NCI-H1436 (cell line): ENCODE measurements at regions not wholly inside any gene's neighbourhood (a gene's known extent, or its start where the extent isn't known, plus 50 kb on each side); places are given as distances from the start of the nearest gene placed in this dataset.

Experiments
- DNase-seq: peaks from one replicate; lab custom pipeline; 2025; lab: John Stamatoyannopoulos, UW

DNA sequence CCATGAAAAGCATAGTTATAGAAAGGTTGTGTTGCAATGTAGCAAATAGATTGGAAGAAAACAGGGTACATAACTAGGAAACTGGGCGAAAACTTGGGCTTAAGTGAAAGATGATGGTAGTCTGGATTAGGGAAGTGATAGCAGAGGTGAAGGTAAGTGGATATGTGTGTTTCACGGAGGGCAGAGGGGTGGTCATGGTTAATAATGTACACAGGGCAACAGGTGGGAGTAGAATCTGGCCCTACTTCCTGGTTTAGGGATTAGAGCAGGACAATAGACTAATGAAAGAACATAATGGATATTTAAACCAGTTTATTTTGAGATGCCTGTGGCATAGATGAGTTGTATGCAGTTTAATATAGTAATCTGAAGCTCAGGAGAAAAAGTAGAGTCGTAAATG, 257.3 kb upstream of the SPRY2 start:
- DNase-seq = no peak

- DNase-seq = no peak
These were observed 251.2 kb upstream of the SPRY2 start for GRCh38 chr13:80591976-80592740.

GRCh38 chr13:80590551-80590950, 249.6 kb upstream of the SPRY2 start:
- no peak for DNase-seq

DNA sequence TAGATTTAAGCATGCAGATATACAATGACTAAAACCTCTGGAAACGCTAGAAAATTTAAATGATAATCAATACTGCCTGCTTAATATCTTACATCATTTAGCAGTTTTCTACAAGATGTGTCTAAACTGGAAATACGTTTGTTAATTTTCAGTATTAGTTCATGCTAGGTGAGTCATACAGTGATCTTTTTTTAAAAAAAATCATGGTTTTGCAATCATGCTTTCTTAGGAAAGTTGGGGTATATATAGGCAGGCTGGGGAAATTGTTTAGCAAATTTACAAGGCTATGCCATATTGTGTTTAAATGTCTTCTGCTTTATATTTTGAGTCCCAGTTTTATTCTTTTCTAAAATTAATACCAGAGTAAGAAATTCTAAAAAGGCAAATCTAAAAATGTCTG, 245.4 kb upstream of the SPRY2 start:
- no peak for DNase-seq

GRCh38 chr13:80585531-80585930, 244.6 kb upstream of the SPRY2 start:
- DNase-seq = no peak

DNA sequence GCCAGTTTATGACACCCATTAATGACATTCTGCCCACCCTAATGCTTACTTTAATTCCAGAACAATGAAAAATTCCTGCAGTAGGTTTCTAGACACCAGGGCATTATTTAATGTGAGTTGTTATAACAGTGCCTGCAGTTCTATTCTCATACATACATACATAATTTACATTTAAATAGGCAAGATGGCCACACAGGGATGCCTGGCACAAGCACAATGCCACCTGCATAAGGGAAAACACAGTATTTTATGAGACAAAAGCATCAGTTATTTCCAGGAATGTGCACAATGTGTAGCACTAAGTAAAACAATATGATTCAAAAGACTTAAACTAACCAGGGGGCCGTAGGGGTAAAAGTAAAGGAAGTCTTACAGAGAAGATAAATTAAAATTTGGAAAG, 243.9 kb upstream of the SPRY2 start:
- DNase-seq = no peak

DNA sequence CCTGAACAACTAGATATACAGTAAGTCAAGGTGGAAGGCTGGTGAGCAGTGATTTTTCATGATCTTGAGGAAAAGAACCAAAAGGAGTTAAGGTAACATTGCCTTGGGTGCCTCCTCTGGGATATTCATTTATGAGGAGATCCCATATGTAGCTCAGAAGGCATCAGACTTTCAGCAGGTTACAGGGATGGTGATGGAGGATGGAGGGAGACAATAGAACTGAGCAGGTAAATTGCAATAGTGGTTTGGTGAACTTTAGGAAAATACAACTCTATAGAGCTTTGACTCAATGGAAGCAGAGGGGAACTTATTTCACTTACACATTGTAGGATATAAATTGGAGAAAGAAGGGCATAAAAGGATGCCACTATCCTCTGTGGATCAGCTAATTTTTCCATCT, 243.4 kb upstream of the SPRY2 start:
- DNase-seq = no peak

DNA sequence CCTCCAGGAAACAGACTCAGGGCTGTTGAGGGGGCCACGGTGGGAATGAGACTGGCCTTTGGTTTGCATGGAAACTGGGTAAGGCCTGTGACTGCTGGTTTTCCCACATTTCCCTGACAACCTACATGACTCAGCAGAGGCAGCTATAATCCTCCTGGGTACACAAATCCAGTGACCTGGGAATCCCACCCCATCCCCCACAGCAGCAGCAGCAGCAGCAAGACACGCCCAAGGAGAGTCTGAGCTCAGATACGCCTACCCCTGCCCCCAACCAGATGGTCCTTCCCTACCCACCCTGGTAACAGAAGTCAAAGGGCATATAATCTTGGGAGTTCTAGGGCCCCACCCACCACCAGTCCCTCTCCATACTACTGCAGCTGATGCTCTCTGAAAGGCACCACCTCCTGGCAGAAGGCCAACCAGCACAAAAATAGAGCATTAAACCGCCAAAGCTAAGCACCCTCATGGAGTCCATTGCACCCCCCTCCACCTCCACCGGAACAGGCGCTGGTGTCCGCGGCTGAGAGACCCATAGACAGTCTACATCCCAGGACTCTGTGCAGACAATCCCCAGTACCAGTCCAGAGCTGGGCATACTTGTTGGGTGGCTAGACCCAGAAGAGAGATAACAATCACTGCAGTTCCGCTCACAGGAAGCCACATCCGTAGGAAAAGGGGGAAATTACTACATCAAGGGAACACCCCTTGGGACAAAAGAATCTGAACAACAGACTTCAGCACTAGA, 237.2 kb upstream of the SPRY2 start:
- no peak for DNase-seq

DNA sequence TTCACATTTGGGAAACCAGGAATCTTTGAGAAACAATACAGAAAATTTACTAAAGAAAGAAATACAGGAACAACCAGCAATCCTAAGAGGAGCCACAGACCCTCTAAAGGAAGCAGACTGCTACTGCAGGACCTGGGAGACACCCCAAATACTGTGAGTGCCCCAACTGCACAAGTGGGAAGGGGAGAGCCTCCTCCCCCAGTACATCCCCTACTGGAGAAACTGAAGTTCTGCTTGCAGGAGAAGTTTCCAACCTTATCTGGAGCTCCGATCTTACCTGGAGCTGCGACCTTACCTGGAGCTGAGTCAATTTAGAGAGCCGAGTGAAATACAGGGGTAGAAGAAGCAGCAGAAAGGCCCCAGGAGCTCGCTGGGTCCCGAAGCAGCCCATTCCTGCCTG, 236.4 kb upstream of the SPRY2 start:
- no peak for DNase-seq

DNA sequence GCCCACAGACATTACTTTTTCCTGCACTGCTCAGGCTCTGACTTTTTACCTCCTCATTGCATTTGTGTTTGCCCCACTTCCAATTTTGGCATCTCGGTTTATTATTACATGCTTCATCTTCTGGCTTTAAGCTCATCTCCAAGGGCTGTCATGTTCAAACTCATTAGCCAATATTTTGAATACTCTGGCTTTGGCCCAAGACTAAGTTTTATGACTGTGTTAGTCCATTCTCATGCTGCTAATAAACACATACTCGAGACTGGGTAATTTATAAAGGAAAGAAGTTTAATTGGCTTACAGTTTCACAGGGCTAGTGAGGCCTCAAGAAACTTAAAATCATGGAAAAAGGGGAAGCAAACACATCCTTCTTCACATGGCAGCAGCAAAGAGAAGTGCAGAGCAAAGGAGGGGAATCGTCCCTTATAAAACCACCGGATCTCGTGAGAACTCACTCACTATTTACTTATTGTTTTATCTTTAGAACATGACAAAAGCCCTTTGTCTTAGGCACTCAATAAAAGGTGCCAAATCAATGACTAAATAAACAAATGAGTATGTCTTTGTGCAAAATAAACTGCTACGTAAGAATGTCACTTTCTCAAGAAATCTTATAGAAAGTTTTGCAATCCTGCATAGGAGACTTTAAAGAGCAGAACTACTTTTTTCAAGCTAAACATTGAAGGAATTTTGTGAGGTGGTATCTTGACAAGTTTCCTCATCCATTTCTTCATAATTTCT, 233.4 kb upstream of the SPRY2 start:
- DNase-seq = no peak

DNA sequence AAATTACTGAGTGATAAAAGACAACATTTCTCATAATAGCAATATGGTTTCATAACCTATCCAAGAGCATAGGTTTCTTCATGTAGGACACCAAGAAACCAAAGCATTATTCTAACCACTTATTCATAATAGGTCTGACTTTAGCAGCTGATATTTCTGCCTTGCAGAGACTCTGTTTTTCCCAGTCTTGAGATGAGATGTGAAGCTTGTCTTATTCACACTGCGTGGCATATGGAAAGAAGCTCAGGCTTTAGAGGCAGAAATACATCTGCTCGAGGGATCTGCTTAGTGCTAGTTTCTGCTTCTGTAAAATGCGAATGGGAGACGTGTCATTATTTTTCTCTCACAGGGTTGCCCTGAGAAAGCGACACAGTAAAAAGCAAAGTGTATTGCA, 232.0 kb upstream of the SPRY2 start:
- no peak for DNase-seq

DNA sequence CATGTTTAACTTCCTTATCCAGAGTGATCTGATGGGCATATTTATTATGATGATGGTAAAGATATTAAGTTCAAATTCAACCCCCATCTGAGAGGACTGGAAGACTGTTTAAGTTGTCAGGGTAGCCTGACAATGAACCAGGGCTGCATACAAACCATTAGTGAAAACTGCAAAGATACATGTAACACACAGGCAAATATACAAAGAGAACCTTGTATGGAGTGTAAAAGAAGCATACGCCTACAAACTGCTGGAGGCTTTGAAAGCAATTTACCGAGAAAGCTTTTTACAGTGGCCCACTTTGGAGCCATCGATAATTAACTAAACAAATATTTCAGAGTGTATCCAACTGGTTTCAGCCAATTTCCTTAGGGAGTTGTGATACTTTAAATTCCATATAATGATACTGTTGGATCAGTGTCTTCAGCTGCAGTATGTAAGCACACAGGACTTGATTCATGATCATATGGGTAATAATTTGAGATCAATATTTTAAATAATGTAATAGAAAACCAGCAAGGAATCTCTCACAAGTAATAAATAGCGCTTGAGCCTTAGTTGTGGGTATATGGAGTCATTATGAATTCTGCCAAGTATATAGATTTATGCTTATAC, 231.5 kb upstream of the SPRY2 start:
- DNase-seq = peak; percentile 79

DNA sequence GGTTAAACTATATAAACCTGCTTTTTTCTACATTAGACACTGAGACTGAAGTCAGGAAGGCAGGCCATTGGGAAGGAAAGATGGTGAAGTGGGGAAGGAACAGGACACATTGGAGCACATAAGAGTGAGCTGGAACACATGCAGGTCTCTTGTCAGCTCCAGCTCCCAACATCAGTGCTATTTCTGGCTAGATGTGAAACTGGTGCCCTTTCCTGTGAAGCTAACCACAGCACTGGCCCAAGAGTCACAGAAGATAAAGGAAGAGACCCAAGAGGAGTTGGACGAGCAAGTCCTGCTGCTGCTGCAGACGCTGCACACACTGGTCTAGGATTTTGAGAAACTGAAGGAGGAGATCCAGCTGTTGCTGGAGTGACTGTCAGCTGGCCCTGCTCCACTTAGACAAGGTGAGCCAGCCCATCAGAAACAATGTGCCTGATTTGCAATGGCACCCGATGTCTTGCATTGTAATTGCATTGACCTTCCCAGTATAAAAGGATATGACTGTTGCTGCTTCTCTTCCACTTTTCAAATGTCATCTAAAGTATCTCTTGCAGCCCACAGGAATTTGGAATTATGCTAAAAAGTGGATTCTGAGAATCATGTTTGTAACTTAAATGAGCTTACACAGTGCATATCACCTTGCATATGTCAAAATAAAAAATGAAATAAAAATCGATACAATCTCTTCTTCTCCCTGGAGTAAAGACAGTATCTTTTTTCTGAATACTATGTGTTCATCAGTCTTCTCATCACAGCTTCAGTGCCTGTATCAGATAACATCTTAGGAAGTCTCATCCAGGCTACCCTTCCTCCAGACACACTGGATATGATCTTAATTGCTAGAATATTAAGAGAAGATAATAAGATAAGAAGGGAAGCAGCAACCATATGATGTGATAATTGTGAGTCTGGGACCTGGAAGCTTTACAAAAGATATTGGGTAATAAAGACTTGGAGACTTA, 230.7 kb upstream of the SPRY2 start:
- DNase-seq = no peak

- DNase-seq = no peak
These were observed 222.5 kb upstream of the SPRY2 start for GRCh38 chr13:80563439-80563838.

DNA sequence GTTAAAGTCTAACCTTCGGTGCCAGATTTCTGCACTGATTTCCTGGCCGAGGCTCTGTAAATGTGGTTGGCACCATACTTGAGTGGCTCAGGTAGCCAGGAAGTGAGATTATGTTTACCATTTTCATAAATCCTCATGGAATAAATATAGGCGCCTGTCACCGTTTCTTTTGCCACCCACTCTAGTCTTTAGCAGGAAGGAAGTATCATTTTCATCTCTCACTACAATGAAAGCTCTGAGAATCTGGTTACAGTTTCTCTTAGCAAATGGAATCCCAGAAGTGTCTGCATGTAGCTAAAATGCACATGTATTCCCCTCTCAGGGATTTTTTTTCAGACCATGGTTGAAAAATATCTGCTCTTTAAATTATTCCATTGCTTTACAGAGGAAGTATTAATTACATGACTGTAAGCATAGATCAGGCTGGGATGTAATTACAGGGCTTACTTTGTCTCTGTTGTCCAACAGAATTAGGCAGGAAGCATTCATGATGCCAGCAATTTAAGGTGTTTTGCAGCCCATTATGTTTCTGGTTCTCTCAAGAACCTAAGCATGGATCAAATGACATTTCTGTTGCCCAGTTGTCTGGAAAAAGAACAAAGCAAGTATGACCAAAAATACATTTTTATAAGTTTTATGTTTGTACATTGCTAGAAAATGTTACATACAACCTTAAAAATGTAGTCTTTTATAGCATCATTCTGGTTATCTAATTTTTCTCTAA, 221.7 kb upstream of the SPRY2 start:
- DNase-seq = peak; percentile 65

DNA sequence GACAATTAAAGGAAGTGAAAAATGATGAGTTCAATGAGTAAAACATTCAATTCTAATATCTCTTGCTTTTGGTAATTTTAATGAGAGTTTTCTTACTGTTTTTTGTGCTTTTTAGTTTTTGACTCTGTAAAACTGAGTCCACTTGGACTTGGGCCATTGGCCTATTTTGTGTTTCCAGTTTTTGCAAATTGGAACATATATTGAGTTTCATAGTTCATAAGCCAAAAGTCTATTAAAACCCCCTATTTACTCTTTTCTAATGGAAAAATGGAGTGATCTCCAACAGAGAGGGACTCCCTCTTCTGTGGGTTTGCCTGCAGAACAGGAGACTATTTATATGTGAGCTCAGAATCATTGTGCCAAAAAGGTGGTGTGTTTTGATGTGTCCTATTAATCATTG, 219.7 kb upstream of the SPRY2 start:
- DNase-seq = no peak

DNA sequence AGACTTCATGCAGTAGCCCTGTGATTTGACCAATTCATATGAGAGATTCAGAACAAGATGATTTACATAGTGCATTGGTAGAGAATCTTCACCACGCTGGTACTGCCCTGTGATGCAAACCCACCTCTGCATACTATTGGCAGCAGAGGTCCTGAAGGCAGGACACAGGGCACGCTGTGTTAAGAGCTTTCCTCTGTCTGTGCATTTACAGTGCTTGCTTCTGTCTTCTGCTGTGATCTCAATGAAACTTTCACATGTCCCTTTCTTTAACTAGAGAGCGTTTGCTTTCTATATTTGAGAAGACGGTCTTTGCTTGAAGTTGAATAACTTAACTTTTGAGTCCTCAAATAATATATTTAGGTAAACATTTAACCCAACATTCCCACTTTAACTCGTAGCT, 219.0 kb upstream of the SPRY2 start:
- no peak for DNase-seq

DNA sequence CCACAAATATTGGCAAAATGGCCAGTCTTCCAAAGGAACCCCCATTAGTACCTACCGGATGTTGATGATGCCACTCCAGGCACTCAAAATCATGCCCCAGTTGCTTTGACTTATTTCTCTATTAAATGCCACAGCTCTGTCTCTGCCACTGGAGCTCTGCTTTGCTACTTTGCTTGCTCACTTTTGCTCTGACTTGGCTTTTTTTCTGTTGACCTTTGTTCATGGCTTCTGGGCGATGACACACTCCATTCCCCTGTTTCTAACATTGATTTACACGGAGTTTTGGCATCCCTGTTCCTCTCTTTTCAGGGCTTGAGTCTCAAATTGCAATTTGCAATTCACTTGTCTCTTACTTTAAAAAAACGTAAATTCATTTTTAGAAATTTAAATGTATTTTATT, 217.1 kb upstream of the SPRY2 start:
- DNase-seq = no peak

- no peak for DNase-seq
These were observed 215.1 kb upstream of the SPRY2 start for GRCh38 chr13:80555796-80556678.
